ENCODE measurements at regions not wholly inside any gene's neighbourhood (a gene's known extent, or its start where the extent isn't known, plus 50 kb on each side); places are given as distances from the start of the nearest gene placed in this dataset.

- TF ChIP-seq CTCF (IDR thresholded peaks at IDR 0.05) (no peak), POLR2A (IDR thresholded peaks at IDR 0.05) (no peak)
Observed at GRCh38 chr1:34396042-34396441, 219.3 kb downstream of the C1orf94 start.

Measured in adrenal gland (tissue), 5 donors.